IPS-15b (cell line): ENCODE measurements at regions not wholly inside any gene's neighbourhood (a gene's known extent, or its start where the extent isn't known, plus 50 kb on each side); places are given as distances from the start of the nearest gene placed in this dataset.
A peak's percentile ranks its signal among the peaks of the same experiment; 100 is the strongest.
"Not testable (repeated sequence)": the region's sequence is repeated elsewhere in the genome, so short reads cannot be mapped to it uniquely, and the experiment has no call there.

ENCODE experiments used
- H3K27me3 ChIP-seq: one replicate; pipeline ENCODE4 v1.6.1; 2013; ENCODE audit warnings: low read length; ENCODE audit not compliant: control insufficient read depth, insufficient read depth
- H3K36me3 ChIP-seq: one replicate; pipeline ENCODE4 v1.6.1; 2013; ENCODE audit warnings: low read length; ENCODE audit not compliant: control insufficient read depth, insufficient read depth
- H3K4me1 ChIP-seq: one replicate; pipeline ENCODE4 v1.6.1; 2013; ENCODE audit warnings: mild to moderate bottlenecking, low read length; ENCODE audit not compliant: control insufficient read depth, insufficient read depth
- H3K4me3 ChIP-seq: one replicate; pipeline ENCODE4 v1.5.1; 2013; ENCODE audit warnings: low read depth, low read length
- H3K9ac ChIP-seq: one replicate; pipeline ENCODE4 v1.6.1; 2013; ENCODE audit warnings: low read depth, mild to moderate bottlenecking, low read length
- H3K9me3 ChIP-seq: one replicate; pipeline ENCODE4 v1.6.1; 2013; ENCODE audit warnings: mild to moderate bottlenecking, low read length; ENCODE audit not compliant: control insufficient read depth, insufficient read depth

DNA sequence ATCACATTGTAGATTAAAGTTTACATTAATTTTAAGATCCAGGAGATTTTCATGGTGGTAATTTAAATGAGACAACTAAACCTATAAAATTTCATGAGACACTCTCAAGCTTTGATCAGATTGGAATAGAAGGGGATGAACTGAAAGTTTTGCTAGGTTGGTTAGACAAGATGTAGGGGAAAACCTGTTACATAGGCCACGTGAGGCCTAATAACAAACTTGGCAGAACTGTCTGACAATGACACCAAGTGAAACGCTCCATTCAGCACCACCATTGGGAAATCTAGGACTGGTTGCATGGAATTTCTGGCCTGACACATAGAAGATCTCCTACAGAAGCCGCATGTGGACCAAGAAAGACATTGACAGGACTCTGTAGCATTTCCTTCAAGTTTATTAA, 87.8 kb upstream of the SLC39A10 start:
- H3K9me3 ChIP-seq, result no peaks in the 10 kb centered on the region
- no peak overlapping the region for H3K4me3 ChIP-seq
- no peaks in the 10 kb centered on the region for H3K27me3 ChIP-seq
- no peak overlapping the region for H3K9ac ChIP-seq
- H3K36me3 ChIP-seq, result no peaks in the 10 kb centered on the region
- no peaks in the 10 kb centered on the region for H3K4me1 ChIP-seq

DNA sequence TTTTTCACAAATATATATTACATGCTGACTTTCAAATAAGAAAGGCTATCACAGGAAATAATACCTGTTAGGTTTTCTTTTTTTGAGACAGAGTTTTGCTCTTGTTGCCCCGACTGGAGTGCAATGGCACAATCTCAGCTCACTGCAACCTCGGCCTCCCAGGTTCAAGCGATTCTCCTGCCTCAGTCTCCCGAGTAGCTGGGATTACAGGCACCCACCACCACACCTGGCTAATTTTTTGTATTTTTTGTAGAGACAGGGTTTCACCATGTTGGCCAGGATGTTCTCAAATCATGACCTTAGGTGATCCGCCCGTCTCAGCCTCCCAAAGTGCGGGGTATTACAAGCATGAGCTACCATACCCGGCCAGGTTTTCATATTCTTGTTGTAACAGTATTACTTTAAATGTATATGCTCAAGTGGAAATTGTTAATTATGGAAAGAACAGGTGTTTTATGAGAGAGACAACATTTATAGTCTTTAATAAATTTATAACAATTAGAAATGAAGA, 92.3 kb upstream of the SLC39A10 start:
- H3K27me3 ChIP-seq, H3K36me3 ChIP-seq, H3K9ac ChIP-seq, H3K4me3 ChIP-seq, H3K4me1 ChIP-seq, H3K9me3 ChIP-seq: not testable (repeated sequence)

DNA sequence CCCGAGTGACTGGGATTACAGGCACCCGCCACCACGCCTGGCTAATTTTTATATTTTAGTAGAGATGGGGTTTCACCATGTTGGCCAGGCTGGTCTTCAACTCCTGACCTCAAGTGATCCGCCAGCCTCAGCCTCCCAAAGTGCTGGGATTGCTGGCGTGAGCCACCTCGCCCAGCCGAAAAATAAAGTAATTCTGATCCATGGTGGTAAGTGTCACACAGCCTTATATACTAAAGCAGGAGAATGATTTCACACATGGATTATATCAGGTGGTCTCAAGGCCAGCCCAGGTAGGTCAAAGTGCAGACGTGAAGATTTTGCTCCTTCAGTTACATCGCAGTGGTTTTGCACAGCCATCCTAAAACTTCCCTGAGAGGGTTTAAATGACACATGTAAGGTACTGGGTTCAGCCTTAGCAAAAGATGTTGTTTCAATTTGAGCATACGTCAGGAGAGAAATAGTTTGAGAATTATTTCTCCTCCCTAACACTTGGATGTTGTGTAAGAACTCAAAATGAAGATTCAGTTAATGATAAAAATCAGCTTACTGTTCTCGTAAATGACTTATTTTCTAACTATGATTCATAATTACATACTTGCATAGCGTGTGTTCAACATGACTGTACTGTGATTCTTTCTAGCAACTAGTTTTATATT, 93.0 kb upstream of the SLC39A10 start:
- Histone ChIP-seq H3K4me3 (no peak overlapping the region), H3K9ac (no peak overlapping the region), H3K4me1 (peaks cover 9% of the 10 kb centered on the region)

DNA sequence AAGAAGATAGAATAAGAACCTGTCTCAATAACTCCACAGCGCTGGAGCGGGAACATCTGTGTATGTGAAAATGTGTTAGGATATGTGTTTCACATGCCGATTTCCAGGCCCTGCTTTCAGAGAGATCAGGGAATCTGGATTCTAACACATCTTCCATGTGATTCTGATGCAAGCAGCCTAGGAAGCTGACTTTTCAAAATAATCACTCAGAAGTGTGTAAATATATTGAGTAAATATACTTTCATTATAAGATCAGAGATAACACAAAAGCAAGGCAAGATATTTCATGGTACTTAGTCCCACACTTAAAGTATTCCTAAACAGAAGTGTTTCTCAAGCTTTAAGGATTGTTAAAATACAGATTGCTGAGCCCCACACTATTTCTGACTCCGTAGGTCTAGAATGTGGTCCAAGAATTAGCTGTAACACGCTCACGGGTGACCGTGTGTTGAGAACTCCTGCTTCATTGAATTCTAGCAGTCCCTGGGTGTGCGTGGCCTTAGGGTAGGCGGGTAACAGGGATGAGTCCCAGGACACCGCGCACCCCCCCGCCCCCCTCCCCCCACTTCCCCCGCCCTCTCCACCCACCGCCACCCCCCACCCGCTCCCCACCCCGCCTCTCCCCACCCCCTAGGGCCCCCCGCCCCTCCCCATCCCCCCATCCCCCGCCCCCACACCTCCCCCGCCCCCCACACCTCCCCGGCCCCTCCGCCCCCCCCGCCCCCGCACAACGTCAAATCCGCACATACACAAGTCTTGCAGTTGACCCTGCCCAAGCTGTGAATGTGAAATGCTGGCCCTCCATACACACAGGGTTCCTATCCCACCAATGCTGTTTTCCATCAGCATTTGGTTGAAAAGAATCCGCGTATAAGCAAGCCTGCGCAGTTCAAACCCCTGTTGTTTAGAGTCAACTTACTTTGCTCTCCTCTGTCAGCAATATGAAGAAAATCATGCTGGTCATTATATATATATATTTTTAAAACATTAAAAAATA, 94.2 kb upstream of the SLC39A10 start:
- peaks cover 9% of the 10 kb centered on the region for H3K4me1 ChIP-seq
- no peaks in the 10 kb centered on the region for H3K9me3 ChIP-seq
- H3K9ac ChIP-seq, result no peak overlapping the region
- H3K27me3 ChIP-seq, result no peaks in the 10 kb centered on the region
- no peaks in the 10 kb centered on the region for H3K36me3 ChIP-seq
- H3K4me3 ChIP-seq, result peak overlapping the region; percentile 27

More for the DNA sequence above, 93.0 kb upstream of the SLC39A10 start:
- Histone ChIP-seq H3K27me3 (no peaks in the 10 kb centered on the region), H3K9me3 (no peaks in the 10 kb centered on the region), H3K36me3 (no peaks in the 10 kb centered on the region)

DNA sequence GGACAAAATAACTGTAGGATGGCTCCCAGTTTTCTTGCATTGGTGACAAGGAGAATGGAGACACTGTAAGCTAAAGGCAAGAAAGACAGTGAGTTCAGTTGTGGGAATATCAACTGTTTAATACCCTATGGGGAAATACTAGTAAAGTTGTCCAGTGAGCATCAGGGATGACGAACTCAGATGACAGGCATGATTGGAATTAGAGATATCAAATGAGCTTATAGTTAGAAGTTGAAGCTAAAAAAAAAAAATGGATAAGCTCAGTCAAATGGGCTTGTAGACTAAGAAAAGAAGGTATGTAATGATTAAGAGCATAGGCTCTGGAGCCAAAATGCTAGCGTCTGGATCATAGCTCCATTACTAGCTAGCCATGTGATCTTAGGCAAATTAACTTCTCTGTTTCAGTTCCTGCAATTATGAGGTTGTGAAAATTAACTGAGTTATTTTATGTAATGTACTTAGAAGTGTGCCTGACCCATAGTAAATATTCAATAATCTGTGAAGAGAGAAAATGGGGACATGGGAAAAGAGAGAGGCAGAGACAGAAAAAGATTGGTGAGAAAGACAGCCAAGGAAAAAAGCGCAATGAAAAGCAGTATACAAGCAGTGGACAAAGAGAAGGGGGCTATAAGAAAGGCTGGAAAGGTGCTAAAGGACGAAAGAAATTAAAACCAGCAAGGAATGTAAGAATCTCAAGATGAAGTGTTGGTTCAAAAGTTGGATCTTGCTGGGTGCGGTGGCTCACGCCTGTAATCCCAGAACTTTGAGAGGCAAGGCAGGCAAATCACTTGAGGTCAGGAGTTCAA, 95.7 kb upstream of the SLC39A10 start:
- no peaks in the 10 kb centered on the region for H3K36me3 ChIP-seq
- no peaks in the 10 kb centered on the region for H3K27me3 ChIP-seq
- H3K4me1 ChIP-seq, result peaks cover 9% of the 10 kb centered on the region
- no peak overlapping the region for H3K4me3 ChIP-seq
- no peaks in the 10 kb centered on the region for H3K9me3 ChIP-seq
- H3K9ac ChIP-seq, result no peak overlapping the region

DNA sequence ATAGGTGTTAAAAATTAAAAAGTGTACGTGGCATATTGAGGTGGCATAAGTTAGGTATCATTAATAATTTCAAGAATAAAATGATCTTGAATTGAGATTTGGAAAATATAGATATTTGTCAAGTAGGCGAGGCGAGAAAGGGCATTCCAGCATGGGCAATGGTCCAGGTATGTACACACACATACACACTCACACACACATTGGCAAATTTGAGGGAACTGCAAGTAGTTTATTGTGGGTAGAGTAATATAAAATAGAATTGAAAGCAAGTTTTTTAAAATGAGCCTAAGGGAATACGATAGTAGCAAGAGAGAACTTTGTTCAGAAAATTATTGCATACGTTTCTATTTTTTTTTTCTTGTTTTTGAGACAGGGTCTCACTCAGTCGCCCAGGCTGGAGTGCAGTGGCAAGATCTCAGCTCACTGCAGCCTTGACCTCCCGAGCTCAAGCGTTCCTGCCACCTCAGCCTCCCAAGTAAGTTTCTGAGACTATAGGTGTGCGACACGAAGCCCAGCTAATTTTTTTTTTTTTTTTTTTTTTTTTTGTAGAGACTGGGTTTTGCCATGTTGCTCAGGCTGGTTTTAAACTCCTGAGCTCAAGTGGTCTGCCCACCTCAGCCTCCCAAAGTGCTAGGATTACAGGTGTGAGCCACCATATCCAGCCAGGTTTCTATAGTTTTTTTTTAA, 96.7 kb upstream of the SLC39A10 start:
- Histone ChIP-seq H3K9me3 (no peaks in the 10 kb centered on the region), H3K9ac (no peak overlapping the region), H3K4me1 (peaks cover 9% of the 10 kb centered on the region)

DNA sequence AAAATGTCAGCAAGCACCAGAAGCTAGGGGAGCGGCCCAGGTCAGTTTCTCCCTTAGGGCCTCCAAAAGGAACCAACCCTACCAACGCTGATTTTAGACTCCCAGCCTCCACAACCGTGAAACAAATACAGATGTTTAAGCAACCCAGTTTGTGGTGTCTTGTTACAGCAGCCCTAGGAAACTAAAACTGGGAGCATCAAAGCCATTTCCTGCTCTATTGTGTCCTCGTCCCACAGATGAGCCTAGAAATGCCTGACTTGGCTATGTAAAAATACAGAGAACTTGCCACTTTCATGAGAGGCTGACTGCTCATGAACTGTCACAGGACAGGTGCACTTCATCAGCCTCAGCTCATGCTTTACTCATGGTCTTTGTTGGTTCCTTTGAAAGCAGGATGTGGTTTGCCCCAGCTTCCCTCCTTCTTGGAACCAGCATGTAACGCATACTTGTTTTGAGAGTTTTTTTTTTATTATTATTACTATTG, 97.6 kb upstream of the SLC39A10 start:
- H3K36me3 ChIP-seq, result no peaks in the 10 kb centered on the region
- no peak overlapping the region for H3K9ac ChIP-seq
- no peaks in the 10 kb centered on the region for H3K27me3 ChIP-seq
- H3K4me1 ChIP-seq, result peaks cover 9% of the 10 kb centered on the region
- no peaks in the 10 kb centered on the region for H3K9me3 ChIP-seq
- H3K4me3 ChIP-seq, result no peak overlapping the region

More for the DNA sequence above, 96.7 kb upstream of the SLC39A10 start:
- Histone ChIP-seq H3K27me3 (no peaks in the 10 kb centered on the region), H3K4me3 (no peak overlapping the region), H3K36me3 (no peaks in the 10 kb centered on the region)

DNA sequence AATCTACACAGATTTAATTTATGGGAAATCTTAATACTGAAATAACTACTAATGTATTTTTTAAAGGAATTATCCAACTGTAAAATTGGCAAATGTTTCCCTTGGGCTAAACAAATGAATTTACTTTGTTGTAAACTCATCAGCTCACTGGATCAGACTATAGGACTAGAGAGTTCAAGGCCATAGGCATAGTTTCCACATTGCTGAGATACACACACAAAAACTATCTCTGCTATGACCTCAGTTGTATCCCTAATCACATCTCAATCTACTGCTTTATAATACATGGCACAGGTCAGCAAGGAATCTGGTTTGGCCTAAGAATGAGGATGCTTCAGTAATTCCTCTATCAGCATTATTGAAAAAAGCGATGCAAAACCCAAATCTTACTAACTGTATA, 101.1 kb upstream of the SLC39A10 start:
- Histone ChIP-seq H3K4me1 (no peaks in the 10 kb centered on the region), H3K9ac (no peak overlapping the region), H3K36me3 (no peaks in the 10 kb centered on the region)

DNA sequence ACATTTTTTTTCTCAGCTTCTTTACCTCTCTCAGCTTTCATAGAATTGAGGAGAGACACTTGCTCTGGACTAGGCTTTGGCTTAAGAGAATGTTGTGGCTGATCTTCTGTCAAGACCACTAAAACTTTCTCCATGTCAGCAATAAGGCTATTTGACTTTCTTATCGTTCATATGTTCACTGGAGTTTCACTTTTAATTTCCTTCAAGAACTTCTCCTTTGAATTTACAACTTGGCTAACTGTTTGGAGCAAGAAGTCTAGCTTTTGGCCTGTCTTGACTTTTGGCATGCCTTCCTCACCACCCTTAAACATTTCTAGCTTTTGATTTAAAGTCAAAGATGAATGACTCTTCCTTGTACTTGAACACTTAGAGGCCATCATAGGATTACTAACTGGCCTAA, 104.4 kb upstream of the SLC39A10 start:
- no peaks in the 10 kb centered on the region for H3K4me1 ChIP-seq
- no peak overlapping the region for H3K9ac ChIP-seq
- no peak overlapping the region for H3K4me3 ChIP-seq
- no peaks in the 10 kb centered on the region for H3K9me3 ChIP-seq
- H3K27me3 ChIP-seq, result no peaks in the 10 kb centered on the region
- H3K36me3 ChIP-seq, result no peaks in the 10 kb centered on the region

More for the DNA sequence above, 101.1 kb upstream of the SLC39A10 start:
- H3K9me3 ChIP-seq, result no peaks in the 10 kb centered on the region
- H3K27me3 ChIP-seq, result no peaks in the 10 kb centered on the region
- H3K4me3 ChIP-seq, result no peak overlapping the region

DNA sequence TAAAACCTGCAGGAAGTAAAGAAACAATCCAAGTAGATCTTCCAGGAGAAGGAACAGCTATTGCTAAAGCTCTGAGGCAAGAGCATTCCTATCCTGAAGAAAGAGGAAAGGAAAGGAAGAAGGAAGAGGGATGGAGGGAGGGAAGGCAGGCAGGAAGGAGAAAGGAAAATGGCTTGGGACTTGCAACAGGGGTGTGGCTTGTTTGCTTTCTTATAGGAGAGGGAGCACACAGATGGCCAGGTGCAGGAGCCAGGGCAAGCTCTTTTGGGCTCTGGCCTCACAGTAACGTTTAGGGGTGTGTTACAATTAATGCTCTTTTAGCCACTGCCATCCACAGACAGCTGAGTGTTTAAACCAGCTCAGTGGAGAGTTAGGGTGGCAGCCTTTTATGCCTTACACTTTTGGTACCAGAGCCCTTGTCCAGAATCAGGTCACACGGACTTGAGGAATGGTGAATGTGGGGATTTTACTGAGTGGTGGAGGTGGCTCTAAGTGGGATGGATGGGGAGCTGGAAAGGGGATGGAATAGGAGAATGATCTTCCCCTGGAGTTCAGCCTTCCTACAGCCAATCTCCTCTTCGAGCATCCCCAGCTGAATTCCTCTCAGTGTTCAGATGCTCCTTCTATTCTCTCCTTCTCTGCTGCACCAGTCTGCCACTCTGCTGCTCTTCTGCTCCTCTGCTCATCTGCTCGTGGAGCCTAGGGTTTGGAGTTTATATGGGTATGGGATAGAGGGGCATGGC, 108.7 kb upstream of the SLC39A10 start:
- H3K4me3 ChIP-seq, result no peak overlapping the region
- no peaks in the 10 kb centered on the region for H3K9me3 ChIP-seq
- H3K4me1 ChIP-seq, result peaks cover 4% of the 10 kb centered on the region
- no peaks in the 10 kb centered on the region for H3K36me3 ChIP-seq
- no peaks in the 10 kb centered on the region for H3K27me3 ChIP-seq
- H3K9ac ChIP-seq, result no peak overlapping the region
